ENCODE measurements at regions not wholly inside any gene's neighbourhood (a gene's known extent, or its start where the extent isn't known, plus 50 kb on each side); places are given as distances from the start of the nearest gene placed in this dataset.
A peak's percentile ranks its signal among the peaks of the same experiment; 100 is the strongest.

- H3K9me3 ChIP-seq = no peaks in the 10 kb centered on the region
- H3K4me3 ChIP-seq = peak overlapping the region; percentile 60
- no peaks in the 10 kb centered on the region for H3K36me3 ChIP-seq
- DNase-seq (peak; percentile 68), ATAC-seq (peak; percentile 66 to 75)
- intact Hi-C loops (cut with DNase I) = no loop called here
- H3K4me1 ChIP-seq = peaks cover 40% of the 10 kb centered on the region
- peak overlapping the region; percentile 80 for H3K27ac ChIP-seq
- TF ChIP-seq CTCF (IDR thresholded peaks at IDR 0.05) = no peak
- H3K27me3 ChIP-seq (ENCODE audit: low read depth) = peaks cover 75% of the 10 kb centered on the region
Observed at GRCh38 chr11:16604794-16605388, 133.6 kb upstream of the C11orf58 start.

GRCh38 chr11:16603890-16604793, 134.3 kb upstream of the C11orf58 start:
- Histone ChIP-seq H3K4me3 (peak overlapping the region; percentile 60), H3K4me1 (peaks cover 40% of the 10 kb centered on the region), H3K27me3 (ENCODE audit: low read depth) (peaks cover 69% of the 10 kb centered on the region), H3K36me3 (no peaks in the 10 kb centered on the region), H3K27ac (peak overlapping the region; percentile 80), H3K9me3 (no peaks in the 10 kb centered on the region)
- DNase-seq (peak; percentile 60), ATAC-seq (peak; percentile 63 to 65)
- intact Hi-C loops (cut with DNase I) = no loop called here
- TF ChIP-seq CTCF (IDR thresholded peaks at IDR 0.05) = no peak

GRCh38 chr11:16603245-16603644, 135.2 kb upstream of the C11orf58 start:
- peaks cover 40% of the 10 kb centered on the region for H3K4me1 ChIP-seq
- no peak overlapping the region for H3K4me3 ChIP-seq
- H3K27me3 ChIP-seq (ENCODE audit: low read depth) = peaks cover 61% of the 10 kb centered on the region
- no peak overlapping the region for H3K27ac ChIP-seq
- H3K36me3 ChIP-seq = no peaks in the 10 kb centered on the region
- ATAC-seq = no peak
- no peak for TF ChIP-seq CTCF (IDR thresholded peaks at IDR 0.05)
- H3K9me3 ChIP-seq = no peaks in the 10 kb centered on the region
- intact Hi-C loops (cut with DNase I) = no loop called here
- DNase-seq = no peak

- Histone ChIP-seq H3K4me1 (peaks cover 4% of the 10 kb centered on the region), H3K36me3 (no peaks in the 10 kb centered on the region), H3K27me3 (ENCODE audit: low read depth) (peaks cover 21% of the 10 kb centered on the region), H3K9me3 (no peaks in the 10 kb centered on the region), H3K4me3 (no peak overlapping the region), H3K27ac (no peak overlapping the region)
- TF ChIP-seq CTCF (IDR thresholded peaks at IDR 0.05) = no peak
- no peak for DNase-seq
- intact Hi-C loops (cut with DNase I) = no loop called here
- no peak for ATAC-seq
Observed at GRCh38 chr11:16598906-16599305, 139.5 kb upstream of the C11orf58 start.

- no peak for DNase-seq
- H3K4me1 ChIP-seq = no peaks in the 10 kb centered on the region
- no peak for TF ChIP-seq CTCF (IDR thresholded peaks at IDR 0.05)
- ATAC-seq = no peak
- no peaks in the 10 kb centered on the region for H3K9me3 ChIP-seq
- H3K36me3 ChIP-seq = no peaks in the 10 kb centered on the region
- intact Hi-C loops (cut with DNase I) = no loop called here
- peaks cover 12% of the 10 kb centered on the region for H3K27me3 ChIP-seq (ENCODE audit: low read depth)
- H3K4me3 ChIP-seq = no peak overlapping the region
- H3K27ac ChIP-seq = no peak overlapping the region
Observed at GRCh38 chr11:16598032-16598431, 140.4 kb upstream of the C11orf58 start.

Measured in lower lobe of right lung (tissue), 2 donors.